GM12875 (cell line): ENCODE measurements at regions not wholly inside any gene's neighbourhood (a gene's known extent, or its start where the extent isn't known, plus 50 kb on each side); places are given as distances from the start of the nearest gene placed in this dataset.

ENCODE experiments used
- H3K4me3 ChIP-seq: one replicate; pipeline ENCODE4 v1.5.1; 2011; ENCODE audit warnings: low read depth, low read length, control low read depth
- CTCF ChIP-seq: IDR thresholded peaks from 2 replicates; pipeline ENCODE4 v1.5.1; 2011; ENCODE audit warnings: low read depth, mild to moderate bottlenecking, control low read depth, inconsistent platforms, low read length, moderate library complexity, borderline replicate concordance; ENCODE audit not compliant: insufficient read depth

- no peak for TF ChIP-seq CTCF
- no peak overlapping the region for H3K4me3 ChIP-seq
These were observed 111.2 kb upstream of the ID2 start for GRCh38 chr2:8570637-8571036.

- TF ChIP-seq CTCF: no peak
- no peak overlapping the region for H3K4me3 ChIP-seq
These were observed 110.5 kb upstream of the ID2 start for GRCh38 chr2:8571301-8571791.

- no peak overlapping the region for H3K4me3 ChIP-seq
- TF ChIP-seq CTCF: no peak
These were observed 109.9 kb upstream of the ID2 start for GRCh38 chr2:8571792-8572499.

GRCh38 chr2:8572712-8573233 lies 109.1 kb upstream of the ID2 start:
- TF ChIP-seq CTCF: no peak
- H3K4me3 ChIP-seq: no peak overlapping the region

- TF ChIP-seq CTCF: no peak
- H3K4me3 ChIP-seq: no peak overlapping the region
These were observed 108.5 kb upstream of the ID2 start for GRCh38 chr2:8573234-8573941.

GRCh38 chr2:8573942-8574195 lies 108.0 kb upstream of the ID2 start:
- no peak for TF ChIP-seq CTCF
- no peak overlapping the region for H3K4me3 ChIP-seq
